LoVo (cell line): ENCODE measurements at regions not wholly inside any gene's neighbourhood (a gene's known extent, or its start where the extent isn't known, plus 50 kb on each side); places are given as distances from the start of the nearest gene placed in this dataset.
"Not testable (repeated sequence)": the region's sequence is repeated elsewhere in the genome, so short reads cannot be mapped to it uniquely, and the experiment has no call there.

Experiments
- DNase-seq: peaks from one replicate; pipeline ENCODE4 v3.0.0-alpha.2; 2016; ENCODE audit warnings: low spot score

DNA sequence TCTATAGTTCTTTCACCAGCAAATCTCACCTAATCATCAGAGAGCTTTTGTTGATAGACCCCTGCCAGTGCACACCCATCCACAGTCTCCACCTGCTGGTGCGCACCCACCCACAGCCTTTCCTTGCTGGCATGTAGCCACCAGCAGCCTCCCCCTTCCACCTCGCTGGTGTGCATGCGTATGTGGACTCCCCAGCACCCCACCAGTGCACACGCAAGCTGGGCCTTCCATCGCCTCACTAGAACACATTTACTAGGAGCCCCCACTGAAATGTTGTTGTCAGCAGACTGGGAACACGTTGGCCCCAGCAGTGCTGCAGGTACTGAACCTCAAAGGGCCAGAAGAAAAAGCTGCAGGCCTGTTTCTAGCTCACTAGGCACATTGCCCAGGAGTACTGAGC is 104.9 kb upstream of the ZWINT start:
- DNase-seq: no peak

DNA sequence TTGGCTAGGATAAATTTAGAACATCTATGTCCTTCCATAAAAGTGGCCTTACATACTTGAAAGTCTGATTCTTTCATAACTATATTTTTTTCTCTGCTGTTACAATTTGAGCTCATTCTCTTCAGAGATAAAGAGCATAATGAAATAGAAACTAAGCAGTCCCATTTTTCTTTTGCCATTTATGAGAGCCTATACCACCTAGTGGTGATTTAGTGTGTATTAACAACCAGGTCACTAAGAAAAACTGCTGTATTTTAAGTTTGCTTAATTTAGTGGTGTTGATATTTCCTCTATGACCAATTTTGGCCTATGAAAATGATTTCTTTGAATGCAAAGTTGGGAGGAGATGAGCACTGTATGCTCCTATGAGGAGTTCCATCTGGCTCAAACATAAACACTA is 88.7 kb upstream of the ZWINT start:
- no peak for DNase-seq

DNA sequence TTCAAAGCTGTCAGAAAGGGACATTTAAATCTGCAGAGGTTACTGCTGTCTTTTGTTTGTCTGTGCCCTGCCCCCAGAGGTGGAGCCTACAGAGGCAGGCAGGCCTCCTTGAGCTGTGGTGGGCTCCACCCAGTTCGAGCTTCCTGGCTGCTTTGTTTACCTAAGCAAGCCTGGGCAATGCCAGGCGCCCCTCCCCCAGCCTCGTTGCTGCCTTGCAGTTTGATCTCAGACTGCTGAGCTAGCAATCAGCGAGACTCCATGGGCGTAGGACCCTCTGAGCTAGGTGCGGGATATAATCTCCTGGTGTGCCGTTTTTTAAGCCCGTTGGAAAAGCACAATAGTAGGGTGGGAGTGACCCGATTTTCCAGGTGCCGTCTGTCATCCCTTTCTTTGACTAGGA is 86.6 kb upstream of the ZWINT start:
- not testable (repeated sequence) for DNase-seq

DNA sequence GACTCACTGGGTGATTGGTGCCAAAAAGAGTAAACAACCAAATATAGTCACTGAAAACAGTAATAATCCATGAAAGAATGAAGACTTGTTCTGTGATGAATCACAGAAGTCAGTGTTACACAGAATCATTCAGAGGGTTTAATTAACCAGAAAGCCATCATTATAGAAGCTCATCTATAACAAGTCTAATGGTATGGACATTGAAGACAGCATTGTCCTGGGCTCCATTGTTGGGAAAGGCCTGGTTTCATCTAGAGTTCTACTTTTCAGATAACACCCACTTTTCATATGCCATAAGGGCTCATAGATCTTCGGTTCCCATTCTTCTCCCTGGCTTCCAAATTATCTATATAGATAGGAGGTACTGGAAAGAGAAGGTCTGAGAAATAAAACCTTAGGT is 80.3 kb upstream of the ZWINT start:
- DNase-seq: not testable (repeated sequence)
